ENCODE measurements at regions not wholly inside any gene's neighbourhood (a gene's known extent, or its start where the extent isn't known, plus 50 kb on each side); places are given as distances from the start of the nearest gene placed in this dataset.

GRCh38 chrX:30150196-30150895 lies 65.0 kb upstream of the MAGEB2 start:
- Histone ChIP-seq H3K27ac (replicated peaks in 1 of 4) (no peak overlapping the region), H3K36me3 (no peaks in the 10 kb centered on the region), H3K27me3 (no peaks in the 10 kb centered on the region), H3K9me3 (no peaks in the 10 kb centered on the region), H3K4me1 (no peaks in the 10 kb centered on the region), H3K4me3 (no peak overlapping the region)
- no peak for TF ChIP-seq POLR2A (IDR thresholded peaks at IDR 0.05; ENCODE audit: low read depth)
- TF ChIP-seq EP300 (IDR thresholded peaks at IDR 0.05): no peak
- TF ChIP-seq CTCF (IDR thresholded peaks at IDR 0.05): no peak
- TF ChIP-seq POLR2AphosphoS5 (IDR thresholded peaks at IDR 0.05): no peak
- WGBS: 61% methylated on average over 6 of the region's 6 CpGs
- intact Hi-C loops (cut with DNase I): no loop called here
- DNase-seq (ENCODE audit: extremely low spot score): no peak

DNA sequence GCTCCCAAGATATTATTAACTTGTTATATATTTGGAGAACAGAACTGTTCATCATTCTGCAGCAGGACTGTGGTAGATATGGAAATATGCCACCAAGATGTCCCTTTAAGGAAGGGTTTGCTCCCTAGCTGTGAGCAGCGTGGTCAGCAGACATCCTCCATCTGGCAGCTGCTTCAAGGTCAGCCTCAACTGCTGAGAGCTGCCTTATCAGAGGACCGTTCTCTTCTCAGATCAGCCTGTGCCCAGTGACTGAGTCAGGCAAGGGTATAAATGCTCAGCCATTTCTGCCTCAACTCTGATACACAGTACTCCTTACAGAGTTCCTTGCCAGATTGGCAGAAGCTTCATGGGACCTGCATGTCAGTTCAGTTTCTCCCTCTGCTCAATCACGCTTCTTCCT lies 63.4 kb upstream of the MAGEB2 start:
- Histone ChIP-seq H3K4me3 (no peak overlapping the region), H3K9me3 (no peaks in the 10 kb centered on the region), H3K27ac (replicated peaks in 1 of 4) (no peak overlapping the region), H3K4me1 (no peaks in the 10 kb centered on the region), H3K36me3 (no peaks in the 10 kb centered on the region), H3K27me3 (no peaks in the 10 kb centered on the region)
- intact Hi-C loops (cut with DNase I): no loop called here
- WGBS: 53% methylated on average over 3 of the region's 3 CpGs
- TF ChIP-seq POLR2A (IDR thresholded peaks at IDR 0.05; ENCODE audit: low read depth) (no peak), EP300 (IDR thresholded peaks at IDR 0.05) (no peak), CTCF (IDR thresholded peaks at IDR 0.05) (no peak), POLR2AphosphoS5 (IDR thresholded peaks at IDR 0.05) (no peak)
- DNase-seq (ENCODE audit: extremely low spot score): no peak

GRCh38 chrX:30153175-30153880 lies 62.0 kb upstream of the MAGEB2 start:
- H3K27me3 ChIP-seq: no peaks in the 10 kb centered on the region
- H3K27ac ChIP-seq (replicated peaks in 1 of 4): no peak overlapping the region
- WGBS: 71% methylated on average over 7 of the region's 7 CpGs
- H3K36me3 ChIP-seq: no peaks in the 10 kb centered on the region
- TF ChIP-seq POLR2AphosphoS5 (IDR thresholded peaks at IDR 0.05): no peak
- TF ChIP-seq CTCF (IDR thresholded peaks at IDR 0.05): no peak
- TF ChIP-seq EP300 (IDR thresholded peaks at IDR 0.05): no peak
- TF ChIP-seq POLR2A (IDR thresholded peaks at IDR 0.05; ENCODE audit: low read depth): no peak
- H3K4me1 ChIP-seq: no peaks in the 10 kb centered on the region
- no peak overlapping the region for H3K4me3 ChIP-seq
- no peaks in the 10 kb centered on the region for H3K9me3 ChIP-seq
- intact Hi-C loops (cut with DNase I): no loop called here
- DNase-seq (ENCODE audit: extremely low spot score): no peak

GRCh38 chrX:30153881-30154260 lies 61.5 kb upstream of the MAGEB2 start:
- Histone ChIP-seq H3K36me3 (no peaks in the 10 kb centered on the region), H3K27me3 (no peaks in the 10 kb centered on the region), H3K4me1 (no peaks in the 10 kb centered on the region), H3K4me3 (no peak overlapping the region), H3K27ac (replicated peaks in 1 of 4) (no peak overlapping the region), H3K9me3 (no peaks in the 10 kb centered on the region)
- 80% methylated on average over 4 of the region's 4 CpGs for WGBS
- TF ChIP-seq EP300 (IDR thresholded peaks at IDR 0.05) (no peak), CTCF (IDR thresholded peaks at IDR 0.05) (no peak), POLR2AphosphoS5 (IDR thresholded peaks at IDR 0.05) (no peak), POLR2A (IDR thresholded peaks at IDR 0.05; ENCODE audit: low read depth) (no peak)
- no peak for DNase-seq (ENCODE audit: extremely low spot score)
- intact Hi-C loops (cut with DNase I): no loop called here
